ENCODE measurements at regions not wholly inside any gene's neighbourhood (a gene's known extent, or its start where the extent isn't known, plus 50 kb on each side); places are given as distances from the start of the nearest gene placed in this dataset.

- Histone ChIP-seq H3K27ac (no peak overlapping the region), H3K36me3 (no peaks in the 10 kb centered on the region), H3K9me3 (no peaks in the 10 kb centered on the region), H3K27me3 (replicated peaks in 1 of 7) (no peaks in the 10 kb centered on the region), H3K4me1 (no peaks in the 10 kb centered on the region), H3K4me3 (no peak overlapping the region)
- no peak for DNase-seq
- WGBS, 5 donors, result 60 to 76% (median 62%) methylated on average over 4 of the region's 4 CpGs
- TF ChIP-seq POLR2AphosphoS5 (IDR thresholded peaks at IDR 0.05), result no peak
- TF ChIP-seq POLR2A (IDR thresholded peaks at IDR 0.05), result no peak
- TF ChIP-seq, protein P1, sequence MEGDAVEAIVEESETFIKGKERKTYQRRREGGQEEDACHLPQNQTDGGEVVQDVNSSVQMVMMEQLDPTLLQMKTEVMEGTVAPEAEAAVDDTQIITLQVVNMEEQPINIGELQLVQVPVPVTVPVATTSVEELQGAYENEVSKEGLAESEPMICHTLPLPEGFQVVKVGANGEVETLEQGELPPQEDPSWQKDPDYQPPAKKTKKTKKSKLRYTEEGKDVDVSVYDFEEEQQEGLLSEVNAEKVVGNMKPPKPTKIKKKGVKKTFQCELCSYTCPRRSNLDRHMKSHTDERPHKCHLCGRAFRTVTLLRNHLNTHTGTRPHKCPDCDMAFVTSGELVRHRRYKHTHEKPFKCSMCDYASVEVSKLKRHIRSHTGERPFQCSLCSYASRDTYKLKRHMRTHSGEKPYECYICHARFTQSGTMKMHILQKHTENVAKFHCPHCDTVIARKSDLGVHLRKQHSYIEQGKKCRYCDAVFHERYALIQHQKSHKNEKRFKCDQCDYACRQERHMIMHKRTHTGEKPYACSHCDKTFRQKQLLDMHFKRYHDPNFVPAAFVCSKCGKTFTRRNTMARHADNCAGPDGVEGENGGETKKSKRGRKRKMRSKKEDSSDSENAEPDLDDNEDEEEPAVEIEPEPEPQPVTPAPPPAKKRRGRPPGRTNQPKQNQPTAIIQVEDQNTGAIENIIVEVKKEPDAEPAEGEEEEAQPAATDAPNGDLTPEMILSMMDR (IDR thresholded peaks at IDR 0.05 in 8 of 11, conservative IDR thresholded peaks at IDR 0.05 in 3 of 11), result no peak
- intact Hi-C loops (cut with DNase I; ENCODE audit: low total_unique reads), result no loop called here
These were observed 677.8 kb downstream of the NTRK3 start for GRCh38 chr15:87578776-87579175.

DNA sequence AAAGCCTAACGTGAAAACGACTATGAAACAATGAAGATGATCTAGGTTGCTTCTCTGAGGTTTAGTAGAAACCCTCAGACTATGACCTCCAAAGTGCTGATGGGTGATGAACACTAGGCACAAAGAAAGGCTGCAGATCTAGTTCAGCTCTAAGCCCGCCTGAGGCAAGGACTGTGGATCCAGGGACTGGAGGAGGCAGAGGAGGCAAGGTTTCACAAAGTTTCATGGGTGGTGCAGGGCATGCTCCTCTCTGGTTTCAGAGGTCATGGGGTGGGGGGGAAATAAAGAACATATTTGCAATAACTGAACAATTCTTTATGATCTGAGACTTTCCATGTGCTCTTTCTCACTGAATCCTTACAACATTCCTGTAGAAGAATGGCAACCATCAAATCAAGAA, 679.2 kb downstream of the NTRK3 start:
- TF ChIP-seq, protein P1 (IDR thresholded peaks at IDR 0.05 in 8 of 11, conservative IDR thresholded peaks at IDR 0.05 in 3 of 11), result no peak
- TF ChIP-seq POLR2A (IDR thresholded peaks at IDR 0.05) (no peak), POLR2AphosphoS5 (IDR thresholded peaks at IDR 0.05) (no peak)
- Histone ChIP-seq H3K9me3 (no peaks in the 10 kb centered on the region), H3K4me3 (no peak overlapping the region), H3K27ac (no peak overlapping the region), H3K36me3 (no peaks in the 10 kb centered on the region), H3K4me1 (peaks cover 0 to 2% (median 0%) of the 10 kb centered on the region in 6 donors), H3K27me3 (replicated peaks in 1 of 7) (no peaks in the 10 kb centered on the region)
- intact Hi-C loops (cut with DNase I; ENCODE audit: low total_unique reads), result no loop called here
- 73 to 80% (median 76%) methylated on average over 3 of the region's 3 CpGs for WGBS, 5 donors
- DNase-seq, result no peak

DNA sequence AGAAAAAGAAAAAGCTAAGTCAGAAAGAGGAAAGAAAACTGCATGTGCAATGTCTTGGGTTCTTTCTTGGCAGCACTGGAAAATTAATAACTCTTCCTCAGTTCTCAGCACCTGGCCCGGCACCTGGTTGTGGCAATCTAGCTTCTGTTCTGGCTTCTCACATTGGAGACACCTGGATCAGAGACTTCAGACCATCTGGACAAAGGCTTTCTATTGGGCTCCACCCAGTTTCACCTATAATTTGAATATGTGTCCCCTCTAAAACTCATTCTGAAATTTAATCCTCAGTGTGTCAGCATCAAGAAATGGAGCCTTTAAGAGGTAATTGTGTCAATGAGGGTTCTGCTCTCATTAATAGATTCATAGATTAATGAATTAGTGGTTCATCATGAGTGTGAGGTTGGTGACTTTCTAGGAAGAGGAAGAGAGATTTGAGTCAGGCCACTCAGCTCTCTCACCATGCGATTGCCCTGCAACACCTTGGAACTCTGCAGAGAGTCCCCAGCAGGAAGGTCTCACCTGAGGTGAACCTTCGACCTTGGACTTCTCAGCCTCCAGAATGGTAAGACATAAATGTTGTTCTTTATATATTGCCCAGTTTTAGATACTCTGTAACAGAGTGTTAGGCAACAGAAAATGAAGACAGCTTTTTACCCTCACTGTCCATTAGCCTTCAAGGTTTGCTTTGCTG, 679.9 kb downstream of the NTRK3 start:
- no peaks in the 10 kb centered on the region for H3K27me3 ChIP-seq (replicated peaks in 1 of 7)
- intact Hi-C loops (cut with DNase I; ENCODE audit: low total_unique reads), result no loop called here
- WGBS, 5 donors, result 63 to 82% (median 80%) methylated on average over 3 of the region's 3 CpGs
- H3K9me3 ChIP-seq, result no peaks in the 10 kb centered on the region
- no peak overlapping the region for H3K4me3 ChIP-seq
- TF ChIP-seq POLR2A (IDR thresholded peaks at IDR 0.05), result no peak
- TF ChIP-seq, protein P1 (IDR thresholded peaks at IDR 0.05 in 8 of 11, conservative IDR thresholded peaks at IDR 0.05 in 3 of 11), result no peak
- no peak for TF ChIP-seq POLR2AphosphoS5 (IDR thresholded peaks at IDR 0.05)
- H3K36me3 ChIP-seq, result no peaks in the 10 kb centered on the region
- DNase-seq, result no peak
- no peak overlapping the region for H3K27ac ChIP-seq
- H3K4me1 ChIP-seq, result peaks cover 0 to 2% (median 0%) of the 10 kb centered on the region in 6 donors

- DNase-seq, result no peak
- WGBS, 5 donors, result 89 to 97% (median 91%) methylated on average over 3 of the region's 3 CpGs
- no peak overlapping the region for H3K27ac ChIP-seq
- H3K36me3 ChIP-seq, result no peaks in the 10 kb centered on the region
- TF ChIP-seq, protein P1 (IDR thresholded peaks at IDR 0.05 in 8 of 11, conservative IDR thresholded peaks at IDR 0.05 in 3 of 11), result no peak
- TF ChIP-seq POLR2A (IDR thresholded peaks at IDR 0.05) (no peak), POLR2AphosphoS5 (IDR thresholded peaks at IDR 0.05) (no peak)
- H3K9me3 ChIP-seq, result no peaks in the 10 kb centered on the region
- peaks cover 0 to 2% (median 0%) of the 10 kb centered on the region in 6 donors for H3K4me1 ChIP-seq
- intact Hi-C loops (cut with DNase I; ENCODE audit: low total_unique reads), result no loop called here
- no peaks in the 10 kb centered on the region for H3K27me3 ChIP-seq (replicated peaks in 1 of 7)
- no peak overlapping the region for H3K4me3 ChIP-seq
These were observed 680.6 kb downstream of the NTRK3 start for GRCh38 chr15:87575896-87576473.
